ENCODE measurements at regions not wholly inside any gene's neighbourhood (a gene's known extent, or its start where the extent isn't known, plus 50 kb on each side); places are given as distances from the start of the nearest gene placed in this dataset.

DNA sequence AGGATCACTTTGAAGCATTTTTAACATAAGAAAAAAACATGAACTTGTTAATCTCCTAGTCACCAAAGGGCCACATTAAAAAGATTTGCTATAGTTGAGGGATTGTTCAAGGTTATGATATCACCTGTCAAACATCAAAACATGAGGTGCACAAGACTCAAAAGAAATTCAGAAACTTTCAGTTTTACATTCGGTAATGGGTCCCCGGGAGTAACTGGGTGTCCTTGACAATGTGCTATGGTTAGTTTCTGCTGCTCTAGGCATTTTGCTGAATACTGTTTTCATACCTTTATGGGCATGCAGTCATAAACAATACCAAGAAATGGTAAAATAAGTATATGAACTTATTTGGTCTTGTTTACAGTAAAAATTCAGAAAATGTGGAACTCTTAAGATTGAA, 92.8 kb upstream of the EDIL3 start:
- in situ Hi-C loops (cut with HindIII; ENCODE audit: extremely low pct_ligation_motif_present, low pct_unique_long_range_greater_than_20kb) = no loop called here
- no TSS peak for BruUV-seq (replicated peaks)
- Histone ChIP-seq H3K79me2 (ENCODE audit: insufficient read depth, low read length) (no peaks in the 10 kb centered on the region), H3K4me2 (ENCODE audit: low read depth, low read length) (no peak overlapping the region), H3K4me1 (ENCODE audit: insufficient read depth, low read length) (no peaks in the 10 kb centered on the region), H3K4me3 (replicated peaks in 1 of 3; ENCODE audit: insufficient read depth in 1 of 3, low read depth in 2 of 3, low read length in 3 of 3) (no peak overlapping the region), H3K9me3 (ENCODE audit: low read length) (no peaks in the 10 kb centered on the region), H3K9ac (ENCODE audit: insufficient read depth, low read depth, low read length) (no peak overlapping the region), H3K36me3 (replicated peaks in 1 of 2; ENCODE audit: control insufficient read depth in 1 of 2, insufficient read depth in 2 of 2, low read length in 2 of 2) (no peaks in the 10 kb centered on the region), H2AFZ (ENCODE audit: low read length) (no peak overlapping the region), H3K27me3 (ENCODE audit: control insufficient read depth in 1 of 2, insufficient read depth in 2 of 2, low read length in 2 of 2) (no peaks in the 10 kb centered on the region), H3K27ac (ENCODE audit: extremely low read length, insufficient read depth, low read length) (no peak overlapping the region), H4K20me1 (ENCODE audit: insufficient read depth, low read length) (no peaks in the 10 kb centered on the region)
- 0% methylated on average over 2 of the region's 2 CpGs for WGBS (ENCODE audit: low lambda C conversion rate)
- intact Hi-C loops (cut with micrococcal nuclease; ENCODE audit: unreplicated experiment) = no loop called here
- POLR2A ChIA-PET = no interaction called here
- DNase-seq (ENCODE audit: low spot score) (no peak), ATAC-seq (no peak), FAIRE-seq (no peak)
- TF ChIP-seq GLI4 (CRISPR knock-in tag; IDR thresholded peaks at IDR 0.05; ENCODE audit: borderline replicate concordance) = no peak
- TF ChIP-seq ZSCAN12 (CRISPR knock-in tag; IDR thresholded peaks at IDR 0.05) = no peak
- no peak for TF ChIP-seq ZNF138 (CRISPR knock-in tag; IDR thresholded peaks at IDR 0.05; ENCODE audit: low read depth)
- TF ChIP-seq ZNF772 (CRISPR knock-in tag; IDR thresholded peaks at IDR 0.05) = no peak
- TF ChIP-seq TBL1XR1 (IDR thresholded peaks at IDR 0.05; ENCODE audit: borderline replicate concordance, low read length, partially characterized antibody) = no peak
- no peak for TF ChIP-seq ZNF7 (CRISPR knock-in tag; IDR thresholded peaks at IDR 0.05)
- TF ChIP-seq NFRKB (IDR thresholded peaks at IDR 0.05) = no peak
- TF ChIP-seq MED1 (CRISPR knock-in tag; IDR thresholded peaks at IDR 0.05) = no peak
- no peak for TF ChIP-seq FOXO4 (CRISPR knock-in tag; conservative IDR thresholded peaks at IDR 0.05)
- TF ChIP-seq ZC3H13 (CRISPR knock-in tag; IDR thresholded peaks at IDR 0.05) = no peak
- CTCF ChIA-PET (ENCODE audit: low intra/inter-chr PET ratio, low total read pairs) = no interaction called here

GRCh38 chr5:84474126-84474525, 89.4 kb upstream of the EDIL3 start:
- intact Hi-C loops (cut with micrococcal nuclease; ENCODE audit: unreplicated experiment) = no loop called here
- TF ChIP-seq PRDM4 (CRISPR knock-in tag; IDR thresholded peaks at IDR 0.05; ENCODE audit: borderline replicate concordance) = no peak
- no peak for TF ChIP-seq NRL (CRISPR knock-in tag; IDR thresholded peaks at IDR 0.05; ENCODE audit: borderline replicate concordance)
- TF ChIP-seq RAD21 (CRISPR knock-in tag; IDR thresholded peaks at IDR 0.05) = no peak
- no peak for TF ChIP-seq ZNF30 (CRISPR knock-in tag; IDR thresholded peaks at IDR 0.05)
- TF ChIP-seq SMARCE1 (IDR thresholded peaks at IDR 0.05; ENCODE audit: borderline replicate concordance) = no peak
- TF ChIP-seq ZNF484 (CRISPR knock-in tag; IDR thresholded peaks at IDR 0.05; ENCODE audit: borderline replicate concordance, low read depth) = no peak
- TF ChIP-seq FOXJ3 (CRISPR knock-in tag; IDR thresholded peaks at IDR 0.05; ENCODE audit: borderline replicate concordance) = no peak

More at GRCh38 chr5:84474126-84474525, 89.4 kb upstream of the EDIL3 start:
- H3K4me1 ChIP-seq (ENCODE audit: insufficient read depth, low read length) = no peaks in the 10 kb centered on the region
- H3K4me2 ChIP-seq (ENCODE audit: low read depth, low read length) = no peak overlapping the region
- no peak overlapping the region for H3K9ac ChIP-seq (ENCODE audit: insufficient read depth, low read depth, low read length)
- H4K20me1 ChIP-seq (ENCODE audit: insufficient read depth, low read length) = no peaks in the 10 kb centered on the region
- ChIA-PET CTCF (ENCODE audit: low intra/inter-chr PET ratio, low total read pairs) (no interaction called here), POLR2A (no interaction called here)
- in situ Hi-C loops (cut with HindIII; ENCODE audit: extremely low pct_ligation_motif_present, low pct_unique_long_range_greater_than_20kb) = no loop called here
- H3K9me3 ChIP-seq (ENCODE audit: low read length) = no peaks in the 10 kb centered on the region
- H3K27me3 ChIP-seq (ENCODE audit: control insufficient read depth in 1 of 2, insufficient read depth in 2 of 2, low read length in 2 of 2) = no peaks in the 10 kb centered on the region
- H3K79me2 ChIP-seq (ENCODE audit: insufficient read depth, low read length) = no peaks in the 10 kb centered on the region
- no peaks in the 10 kb centered on the region for H3K36me3 ChIP-seq (replicated peaks in 1 of 2; ENCODE audit: control insufficient read depth in 1 of 2, insufficient read depth in 2 of 2, low read length in 2 of 2)
- no peak for ATAC-seq
- H3K4me3 ChIP-seq (replicated peaks in 1 of 3; ENCODE audit: insufficient read depth in 1 of 3, low read depth in 2 of 3, low read length in 3 of 3) = no peak overlapping the region
- H3K27ac ChIP-seq (ENCODE audit: extremely low read length, insufficient read depth, low read length) = no peak overlapping the region
- H2AFZ ChIP-seq (ENCODE audit: low read length) = no peak overlapping the region
- no TSS peak for BruUV-seq (replicated peaks)
- no peak for DNase-seq (ENCODE audit: low spot score)
- WGBS (ENCODE audit: low lambda C conversion rate) = 59% methylated on average over 4 of the region's 4 CpGs
- no peak for FAIRE-seq

All from HepG2 (cell line).